ENCODE measurements at regions not wholly inside any gene's neighbourhood (a gene's known extent, or its start where the extent isn't known, plus 50 kb on each side); places are given as distances from the start of the nearest gene placed in this dataset.

- DNase-seq: no peak
Observed at GRCh38 chr4:10974371-10974770, 289.8 kb upstream of the CLNK start.

GRCh38 chr4:10973686-10974085, 289.1 kb upstream of the CLNK start:
- no peak for DNase-seq

GRCh38 chr4:10971800-10972401, 287.3 kb upstream of the CLNK start:
- no peak for DNase-seq

GRCh38 chr4:10965196-10965595, 280.6 kb upstream of the CLNK start:
- no peak for DNase-seq

- no peak for DNase-seq
Observed at GRCh38 chr4:10963958-10964703, 279.6 kb upstream of the CLNK start.

GRCh38 chr4:10963241-10963640, 278.7 kb upstream of the CLNK start:
- DNase-seq: no peak

GRCh38 chr4:10962246-10962645, 277.7 kb upstream of the CLNK start:
- no peak for DNase-seq

- no peak for DNase-seq
Observed at GRCh38 chr4:10960389-10960788, 275.8 kb upstream of the CLNK start.

- DNase-seq: no peak
Observed at GRCh38 chr4:10959586-10959985, 275.0 kb upstream of the CLNK start.

- DNase-seq: no peak
Observed at GRCh38 chr4:10958226-10958856, 273.8 kb upstream of the CLNK start.

GRCh38 chr4:10951306-10951705, 266.7 kb upstream of the CLNK start:
- no peak for DNase-seq

GRCh38 chr4:10949039-10949733, 264.6 kb upstream of the CLNK start:
- DNase-seq: no peak

GRCh38 chr4:10947898-10948297, 263.3 kb upstream of the CLNK start:
- DNase-seq: no peak

GRCh38 chr4:10944321-10944720, 259.8 kb upstream of the CLNK start:
- DNase-seq: no peak

GRCh38 chr4:10942156-10942555, 257.6 kb upstream of the CLNK start:
- no peak for DNase-seq

GRCh38 chr4:10929818-10930217, 245.2 kb upstream of the CLNK start:
- no peak for DNase-seq

GRCh38 chr4:10925996-10926395, 241.4 kb upstream of the CLNK start:
- no peak for DNase-seq

GRCh38 chr4:10924274-10924673, 239.7 kb upstream of the CLNK start:
- no peak for DNase-seq

GRCh38 chr4:10917566-10917965, 233.0 kb upstream of the CLNK start:
- no peak for DNase-seq

- DNase-seq: no peak
Observed at GRCh38 chr4:10898072-10898471, 213.5 kb upstream of the CLNK start.

- no peak for DNase-seq
Observed at GRCh38 chr4:10897076-10897475, 212.5 kb upstream of the CLNK start.

- no peak for DNase-seq
Observed at GRCh38 chr4:10893395-10893794, 208.8 kb upstream of the CLNK start.

- DNase-seq: no peak
Observed at GRCh38 chr4:10891866-10892265, 207.3 kb upstream of the CLNK start.

- DNase-seq: no peak
Observed at GRCh38 chr4:10889819-10890218, 205.3 kb upstream of the CLNK start.

Data from activated effector memory CD4-positive, alpha-beta T cell treated with anti-CD3 and anti-CD28 coated beads, Interleukin-2, amount 50 U/mL, for 16 hours (primary cell).